ENCODE measurements at regions not wholly inside any gene's neighbourhood (a gene's known extent, or its start where the extent isn't known, plus 50 kb on each side); places are given as distances from the start of the nearest gene placed in this dataset.
"Not testable (repeated sequence)": the region's sequence is repeated elsewhere in the genome, so short reads cannot be mapped to it uniquely, and the experiment has no call there.

GRCh38 chr6:4472969-4473642 lies 303.1 kb upstream of the CDYL start:
- Histone ChIP-seq H3K27me3 (ENCODE audit: insufficient read depth, low read length) (no peaks in the 10 kb centered on the region), H3K4me2 (ENCODE audit: low read length) (no peak overlapping the region), H2AFZ (ENCODE audit: insufficient read depth, low read length, poor library complexity) (no peak overlapping the region), H4K12ac (ENCODE audit: low read depth, low read length) (no peak overlapping the region), H3K9me3 (ENCODE audit: insufficient read depth, low read depth, low read length) (peaks cover 15% of the 10 kb centered on the region), H2BK5ac (ENCODE audit: low read depth, low read length, poor library complexity) (no peak overlapping the region), H2BK120ac (ENCODE audit: insufficient read depth, low read length, poor library complexity) (no peak overlapping the region), H3K9ac (ENCODE audit: low read length) (no peak overlapping the region), H4K8ac (ENCODE audit: low read depth, low read length) (no peak overlapping the region), H3K4ac (ENCODE audit: low read depth, low read length) (no peak overlapping the region), H3K36me3 (ENCODE audit: control insufficient read depth in 1 of 2, insufficient read depth in 2 of 2, low read length in 2 of 2) (no peaks in the 10 kb centered on the region), H2AK5ac (ENCODE audit: low read length) (no peak overlapping the region), H3K4me1 (ENCODE audit: control insufficient read depth in 1 of 2, insufficient read depth in 2 of 2, low read length in 2 of 2) (no peaks in the 10 kb centered on the region), H3K14ac (ENCODE audit: low read length) (no peak overlapping the region), H2BK12ac (ENCODE audit: low read length) (no peak overlapping the region), H3K4me3 (ENCODE audit: low read depth, low read length) (no peak overlapping the region), H3K79me1 (ENCODE audit: low read length) (no peaks in the 10 kb centered on the region), H3K23ac (ENCODE audit: low read length) (no peak overlapping the region), H3K79me2 (ENCODE audit: control insufficient read depth, insufficient read depth, low read length, poor library complexity) (no peaks in the 10 kb centered on the region), H4K91ac (ENCODE audit: low read depth, low read length) (no peak overlapping the region), H3K18ac (ENCODE audit: low read length) (no peak overlapping the region), H3K27ac (ENCODE audit: low read depth, low read length) (no peak overlapping the region)
- DNase-seq, result no peak
- WGBS (ENCODE audit: extremely low coverage, insufficient coverage, insufficient read length), result no CpG with 5 or more reads among the region's 6 CpGs

- Histone ChIP-seq H3K79me1 (ENCODE audit: low read length) (no peaks in the 10 kb centered on the region), H2BK5ac (ENCODE audit: low read depth, low read length, poor library complexity) (no peak overlapping the region), H3K4ac (ENCODE audit: low read depth, low read length) (no peak overlapping the region), H4K91ac (ENCODE audit: low read depth, low read length) (no peak overlapping the region), H3K36me3 (ENCODE audit: control insufficient read depth in 1 of 2, insufficient read depth in 2 of 2, low read length in 2 of 2) (no peaks in the 10 kb centered on the region), H4K8ac (ENCODE audit: low read depth, low read length) (no peak overlapping the region), H3K79me2 (ENCODE audit: control insufficient read depth, insufficient read depth, low read length, poor library complexity) (no peaks in the 10 kb centered on the region), H3K27me3 (ENCODE audit: insufficient read depth, low read length) (no peaks in the 10 kb centered on the region), H2BK120ac (ENCODE audit: insufficient read depth, low read length, poor library complexity) (no peak overlapping the region), H3K9me3 (ENCODE audit: insufficient read depth, low read depth, low read length) (peaks cover 15% of the 10 kb centered on the region), H3K9ac (ENCODE audit: low read length) (no peak overlapping the region), H3K27ac (ENCODE audit: low read depth, low read length) (no peak overlapping the region), H2BK12ac (ENCODE audit: low read length) (no peak overlapping the region), H2AK5ac (ENCODE audit: low read length) (no peak overlapping the region), H3K23ac (ENCODE audit: low read length) (no peak overlapping the region), H3K14ac (ENCODE audit: low read length) (no peak overlapping the region), H4K12ac (ENCODE audit: low read depth, low read length) (no peak overlapping the region), H3K18ac (ENCODE audit: low read length) (no peak overlapping the region), H2AFZ (ENCODE audit: insufficient read depth, low read length, poor library complexity) (no peak overlapping the region), H3K4me1 (ENCODE audit: control insufficient read depth in 1 of 2, insufficient read depth in 2 of 2, low read length in 2 of 2) (no peaks in the 10 kb centered on the region), H3K4me2 (ENCODE audit: low read length) (no peak overlapping the region), H3K4me3 (ENCODE audit: low read depth, low read length) (no peak overlapping the region)
- DNase-seq, result no peak
- no CpG with 5 or more reads among the region's 3 CpGs for WGBS (ENCODE audit: extremely low coverage, insufficient coverage, insufficient read length)
These were observed 304.0 kb upstream of the CDYL start for GRCh38 chr6:4472222-4472621.

GRCh38 chr6:4471515-4471914 lies 304.7 kb upstream of the CDYL start:
- H3K23ac ChIP-seq (ENCODE audit: low read length); H2BK5ac ChIP-seq (ENCODE audit: low read depth, low read length, poor library complexity); H3K18ac ChIP-seq (ENCODE audit: low read length); H4K91ac ChIP-seq (ENCODE audit: low read depth, low read length); H2BK12ac ChIP-seq (ENCODE audit: low read length); H3K36me3 ChIP-seq (ENCODE audit: control insufficient read depth in 1 of 2, insufficient read depth in 2 of 2, low read length in 2 of 2); H2AK5ac ChIP-seq (ENCODE audit: low read length); H3K27me3 ChIP-seq (ENCODE audit: insufficient read depth, low read length); H2AFZ ChIP-seq (ENCODE audit: insufficient read depth, low read length, poor library complexity); H3K4me3 ChIP-seq (ENCODE audit: low read depth, low read length); H3K79me1 ChIP-seq (ENCODE audit: low read length); H3K27ac ChIP-seq (ENCODE audit: low read depth, low read length); H3K4ac ChIP-seq (ENCODE audit: low read depth, low read length); H3K79me2 ChIP-seq (ENCODE audit: control insufficient read depth, insufficient read depth, low read length, poor library complexity); H2BK120ac ChIP-seq (ENCODE audit: insufficient read depth, low read length, poor library complexity); H3K9ac ChIP-seq (ENCODE audit: low read length); H4K8ac ChIP-seq (ENCODE audit: low read depth, low read length); DNase-seq; H4K12ac ChIP-seq (ENCODE audit: low read depth, low read length); H3K4me2 ChIP-seq (ENCODE audit: low read length); H3K14ac ChIP-seq (ENCODE audit: low read length); H3K4me1 ChIP-seq (ENCODE audit: control insufficient read depth in 1 of 2, insufficient read depth in 2 of 2, low read length in 2 of 2): not testable (repeated sequence)
- WGBS (ENCODE audit: extremely low coverage, insufficient coverage, insufficient read length), result no CpG with 5 or more reads among the region's 4 CpGs
- peaks cover 15% of the 10 kb centered on the region for H3K9me3 ChIP-seq (ENCODE audit: insufficient read depth, low read depth, low read length)

GRCh38 chr6:4470698-4471210 lies 305.4 kb upstream of the CDYL start:
- Histone ChIP-seq H3K9ac (ENCODE audit: low read length) (no peak overlapping the region), H3K4me2 (ENCODE audit: low read length) (no peak overlapping the region), H2BK120ac (ENCODE audit: insufficient read depth, low read length, poor library complexity) (no peak overlapping the region), H3K79me2 (ENCODE audit: control insufficient read depth, insufficient read depth, low read length, poor library complexity) (no peaks in the 10 kb centered on the region), H3K4me3 (ENCODE audit: low read depth, low read length) (no peak overlapping the region), H3K9me3 (ENCODE audit: insufficient read depth, low read depth, low read length) (peaks cover 15% of the 10 kb centered on the region), H4K12ac (ENCODE audit: low read depth, low read length) (no peak overlapping the region), H2AFZ (ENCODE audit: insufficient read depth, low read length, poor library complexity) (no peak overlapping the region), H4K91ac (ENCODE audit: low read depth, low read length) (no peak overlapping the region), H3K23ac (ENCODE audit: low read length) (no peak overlapping the region), H3K14ac (ENCODE audit: low read length) (no peak overlapping the region), H3K27me3 (ENCODE audit: insufficient read depth, low read length) (no peaks in the 10 kb centered on the region), H3K4me1 (ENCODE audit: control insufficient read depth in 1 of 2, insufficient read depth in 2 of 2, low read length in 2 of 2) (no peaks in the 10 kb centered on the region), H3K79me1 (ENCODE audit: low read length) (no peaks in the 10 kb centered on the region), H2AK5ac (ENCODE audit: low read length) (no peak overlapping the region), H2BK12ac (ENCODE audit: low read length) (no peak overlapping the region), H3K27ac (ENCODE audit: low read depth, low read length) (no peak overlapping the region), H3K4ac (ENCODE audit: low read depth, low read length) (no peak overlapping the region), H2BK5ac (ENCODE audit: low read depth, low read length, poor library complexity) (no peak overlapping the region), H3K36me3 (ENCODE audit: control insufficient read depth in 1 of 2, insufficient read depth in 2 of 2, low read length in 2 of 2) (no peaks in the 10 kb centered on the region), H4K8ac (ENCODE audit: low read depth, low read length) (no peak overlapping the region), H3K18ac (ENCODE audit: low read length) (no peak overlapping the region)
- DNase-seq, result no peak
- no CpG with 5 or more reads among the region's 7 CpGs for WGBS (ENCODE audit: extremely low coverage, insufficient coverage, insufficient read length)
